ENCODE measurements at regions not wholly inside any gene's neighbourhood (a gene's known extent, or its start where the extent isn't known, plus 50 kb on each side); places are given as distances from the start of the nearest gene placed in this dataset.

DNA sequence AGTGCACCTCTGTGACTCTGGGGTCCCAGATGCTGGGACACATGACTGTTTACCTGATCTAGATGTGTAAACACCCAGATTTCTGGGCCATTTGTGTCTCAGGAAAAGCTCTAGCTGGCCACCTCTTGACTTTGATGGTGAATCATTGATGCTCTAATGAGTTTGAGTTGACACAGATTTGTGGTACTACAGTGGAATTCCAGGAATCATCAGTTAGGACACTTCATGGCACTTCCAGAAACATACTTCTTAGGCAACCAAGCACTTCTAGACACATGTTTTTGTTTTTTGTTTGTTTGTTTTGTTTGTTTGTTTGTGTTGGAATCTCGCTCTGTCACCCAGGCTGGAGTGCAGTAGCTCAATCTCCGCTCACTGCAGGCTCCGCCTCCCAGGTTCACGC lies 302.2 kb upstream of the ZMIZ1 start:
- TF ChIP-seq POLR2A (IDR thresholded peaks at IDR 0.05) = no peak
- TF ChIP-seq, protein P1, sequence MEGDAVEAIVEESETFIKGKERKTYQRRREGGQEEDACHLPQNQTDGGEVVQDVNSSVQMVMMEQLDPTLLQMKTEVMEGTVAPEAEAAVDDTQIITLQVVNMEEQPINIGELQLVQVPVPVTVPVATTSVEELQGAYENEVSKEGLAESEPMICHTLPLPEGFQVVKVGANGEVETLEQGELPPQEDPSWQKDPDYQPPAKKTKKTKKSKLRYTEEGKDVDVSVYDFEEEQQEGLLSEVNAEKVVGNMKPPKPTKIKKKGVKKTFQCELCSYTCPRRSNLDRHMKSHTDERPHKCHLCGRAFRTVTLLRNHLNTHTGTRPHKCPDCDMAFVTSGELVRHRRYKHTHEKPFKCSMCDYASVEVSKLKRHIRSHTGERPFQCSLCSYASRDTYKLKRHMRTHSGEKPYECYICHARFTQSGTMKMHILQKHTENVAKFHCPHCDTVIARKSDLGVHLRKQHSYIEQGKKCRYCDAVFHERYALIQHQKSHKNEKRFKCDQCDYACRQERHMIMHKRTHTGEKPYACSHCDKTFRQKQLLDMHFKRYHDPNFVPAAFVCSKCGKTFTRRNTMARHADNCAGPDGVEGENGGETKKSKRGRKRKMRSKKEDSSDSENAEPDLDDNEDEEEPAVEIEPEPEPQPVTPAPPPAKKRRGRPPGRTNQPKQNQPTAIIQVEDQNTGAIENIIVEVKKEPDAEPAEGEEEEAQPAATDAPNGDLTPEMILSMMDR (IDR thresholded peaks at IDR 0.05) = no peak

All from tibial nerve (tissue), 3 donors.